Neural cell (in vitro differentiated cells): ENCODE measurements at regions not wholly inside any gene's neighbourhood (a gene's known extent, or its start where the extent isn't known, plus 50 kb on each side); places are given as distances from the start of the nearest gene placed in this dataset.

Source experiments
- H2AFZ ChIP-seq: fragments of 200-600, 300-800 bp; sonication (generic), shearing (Covaris generic); 2 replicates; pipeline ENCODE4 v1.6.0; 2014; ENCODE audit warnings: low read depth, mild to moderate bottlenecking, antibody characterized with exemption, low read length, moderate library complexity
- H3F3A ChIP-seq: fragments of 200-600 bp; shearing (Covaris generic); 2 replicates; pipeline ENCODE4 v1.6.1; 2016; ENCODE audit warnings: mild to moderate bottlenecking, moderate library complexity, mixed read lengths, antibody characterized with exemption, low read length; ENCODE audit not compliant: insufficient read depth, poor library complexity, severe bottlenecking
- H3K27ac ChIP-seq: fragments of 200-600, 300-800 bp; sonication (generic), shearing (Covaris generic); 2 replicates; pipeline ENCODE4 v1.5.1; 2014; ENCODE audit warnings: mild to moderate bottlenecking, low read length, moderate library complexity
- H3K27me3 ChIP-seq: fragments of 300-800, 200-600 bp; sonication (generic), shearing (Covaris generic); 2 replicates; pipeline ENCODE4 v1.6.0; 2014; ENCODE audit warnings: mild to moderate bottlenecking, low read depth, low read length, moderate library complexity; ENCODE audit not compliant: insufficient read depth
- H3K36me3 ChIP-seq: fragments of 300-800, 200-600 bp; sonication (generic), shearing (Covaris generic); 2 replicates; pipeline ENCODE4 v1.5.1; 2014; ENCODE audit warnings: mild to moderate bottlenecking, antibody characterized with exemption, low read length, moderate library complexity; ENCODE audit not compliant: insufficient read depth
- H3K4me2 ChIP-seq: fragments of 300-800, 200-600 bp; sonication (generic), shearing (Covaris generic); 2 replicates; pipeline ENCODE4 v1.6.0; 2014; ENCODE audit warnings: mild to moderate bottlenecking, low read length
- H3K4me3 ChIP-seq: fragments of 300-800, 200-600 bp; sonication (generic), shearing (Covaris generic); 2 replicates; pipeline ENCODE4 v1.5.1; 2014; ENCODE audit warnings: mild to moderate bottlenecking, low read length, moderate library complexity
- H3K79me2 ChIP-seq: fragments of 200-600 bp; shearing (Covaris generic); replicated peaks from 2 replicates; pipeline ENCODE4 v1.6.0; 2014; ENCODE audit warnings: mild to moderate bottlenecking, low read length, moderate library complexity; ENCODE audit not compliant: insufficient read depth
- H3K9ac ChIP-seq: fragments of 300-800, 200-600 bp; sonication (generic), shearing (Covaris generic); 2 replicates; pipeline ENCODE4 v1.6.1; 2016; ENCODE audit warnings: mild to moderate bottlenecking, low read length, mixed read lengths
- H3K9me2 ChIP-seq: fragments of 200-600 bp; shearing (Covaris generic); 2 replicates; pipeline ENCODE4 v1.6.1; 2016; ENCODE audit warnings: mild to moderate bottlenecking, low read length, mixed read lengths; ENCODE audit not compliant: insufficient read depth
- H3K9me3 ChIP-seq: fragments of 200-600, 300-800 bp; sonication (generic), shearing (Covaris generic); 2 replicates; pipeline ENCODE4 v1.6.1; 2016; ENCODE audit warnings: mild to moderate bottlenecking, mixed run types, low read length, moderate library complexity, mixed read lengths
- H4K20me1 ChIP-seq: fragments of 200-600 bp; shearing (Covaris generic); 2 replicates; pipeline ENCODE4 v1.6.1; 2016; ENCODE audit warnings: mild to moderate bottlenecking, mixed run types; ENCODE audit not compliant: insufficient read depth
- CTCF ChIP-seq: fragments of 450-650 bp; IDR thresholded peaks from 2 replicates; pipeline ENCODE4 v1.5.1; 2014; ENCODE audit warnings: antibody characterized with exemption, mild to moderate bottlenecking, moderate library complexity; ENCODE audit not compliant: poor library complexity, severe bottlenecking
- EP300 ChIP-seq: fragments of 450-650 bp; conservative IDR thresholded peaks from 2 replicates; pipeline ENCODE4 v1.6.1; 2014; ENCODE audit warnings: antibody characterized with exemption, mild to moderate bottlenecking, moderate library complexity; ENCODE audit not compliant: poor library complexity, severe bottlenecking
- EZH2 ChIP-seq: fragments of 200-600, 300-800 bp; shearing (Covaris generic), sonication (generic); IDR thresholded peaks from 2 replicates; pipeline ENCODE4 v1.6.1; 2014; ENCODE audit warnings: antibody characterized with exemption, low read length, borderline replicate concordance, mild to moderate bottlenecking; ENCODE audit not compliant: insufficient read depth, poor library complexity, severe bottlenecking
- MXI1 ChIP-seq: fragments of 450-650 bp; conservative IDR thresholded peaks from 2 replicates; pipeline ENCODE4 v1.6.1; 2014; ENCODE audit warnings: antibody characterized with exemption, mild to moderate bottlenecking; ENCODE audit not compliant: poor library complexity, severe bottlenecking
- POLR2AphosphoS5 ChIP-seq: IDR thresholded peaks from 2 replicates; pipeline ENCODE4 v1.6.1; 2012
- RAD21 ChIP-seq: fragments of 450-650 bp; conservative IDR thresholded peaks from 2 replicates; pipeline ENCODE4 v1.6.1; 2014; ENCODE audit warnings: antibody characterized with exemption, mild to moderate bottlenecking, moderate library complexity
- REST ChIP-seq: IDR thresholded peaks from 2 replicates; pipeline ENCODE4 v1.6.1; 2012; ENCODE audit warnings: borderline replicate concordance
- SMC3 ChIP-seq: fragments of 450-650 bp; conservative IDR thresholded peaks from 2 replicates; pipeline ENCODE4 v1.6.1; 2014; ENCODE audit warnings: antibody characterized with exemption, mild to moderate bottlenecking, moderate library complexity; ENCODE audit not compliant: poor library complexity
- TAF1 ChIP-seq: IDR thresholded peaks from 2 replicates; pipeline ENCODE4 v1.6.1; 2012; ENCODE audit warnings: low read depth

DNA sequence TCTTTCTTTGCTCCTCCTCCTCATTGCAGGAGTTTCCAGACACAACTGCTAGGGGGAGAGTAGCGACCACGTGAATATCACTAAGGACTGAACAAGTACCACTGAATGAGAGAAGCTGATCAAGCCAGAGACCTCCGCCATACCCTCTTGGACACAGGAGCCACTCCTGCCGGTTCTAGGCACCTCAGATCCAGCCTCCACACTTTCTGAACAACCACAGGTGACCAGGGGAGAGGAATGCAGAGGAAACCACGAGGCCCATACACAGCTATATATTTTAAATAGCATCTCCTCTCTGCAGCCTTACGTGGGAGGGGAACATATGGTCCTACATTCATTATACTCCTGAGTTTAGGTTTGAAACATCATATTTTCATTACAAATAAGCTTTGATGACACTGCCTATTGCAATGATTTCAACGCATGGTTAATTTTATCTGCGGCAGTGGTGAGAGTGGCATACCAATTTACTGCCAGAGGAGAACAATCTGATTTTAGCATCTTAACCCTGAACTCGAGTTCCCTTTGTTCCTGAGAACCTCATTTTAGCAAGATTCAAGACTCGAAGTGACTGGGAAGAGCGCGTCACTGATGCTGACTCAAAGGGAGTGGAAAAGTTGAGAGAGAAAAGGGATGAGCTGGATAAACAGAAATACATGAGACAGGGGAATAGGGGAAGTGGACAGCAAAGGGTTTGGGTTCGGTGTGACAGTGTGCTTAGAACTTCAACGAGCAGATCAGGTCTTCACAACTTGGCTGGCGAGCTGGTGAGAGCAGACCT, 231.7 kb upstream of the PPARGC1A start:
- Histone ChIP-seq H3K4me3 (no peak overlapping the region), H3K79me2 (no peaks in the 10 kb centered on the region), H3K9me2 (no peaks in the 10 kb centered on the region), H3K27ac (no peak overlapping the region), H4K20me1 (no peaks in the 10 kb centered on the region), H3K9me3 (no peaks in the 10 kb centered on the region), H3K4me2 (no peak overlapping the region), H3F3A (no peaks in the 10 kb centered on the region), H3K27me3 (no peaks in the 10 kb centered on the region), H2AFZ (no peak overlapping the region), H3K9ac (no peak overlapping the region), H3K36me3 (no peaks in the 10 kb centered on the region)
- no peak for TF ChIP-seq RAD21
- TF ChIP-seq POLR2AphosphoS5, result no peak
- no peak for TF ChIP-seq REST
- TF ChIP-seq EZH2, result no peak

DNA sequence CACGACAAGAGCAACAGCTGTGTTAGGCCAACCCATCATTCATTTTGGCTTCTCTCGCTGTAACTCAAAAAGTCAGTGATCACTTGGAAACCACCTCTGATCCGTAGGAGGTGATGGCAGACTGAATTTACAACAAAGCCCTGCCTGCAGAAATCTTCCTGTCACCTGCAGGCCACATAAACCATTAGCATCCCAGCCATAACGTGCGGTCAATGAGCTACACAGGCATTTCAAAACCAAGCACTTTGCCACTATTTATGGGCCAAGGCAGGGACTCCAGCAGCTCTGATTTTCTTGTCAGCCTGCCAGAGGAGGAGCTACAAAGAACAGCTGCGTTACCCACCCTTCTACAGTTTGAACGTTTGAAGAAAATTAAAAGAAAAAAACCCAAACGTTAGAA, 228.1 kb upstream of the PPARGC1A start:
- Histone ChIP-seq H3K9me2 (no peaks in the 10 kb centered on the region), H2AFZ (no peak overlapping the region)
- no peak for TF ChIP-seq SMC3
- TF ChIP-seq EP300, result no peak
- TF ChIP-seq EZH2, result no peak
- TF ChIP-seq CTCF, result no peak
- no peak for TF ChIP-seq TAF1
- TF ChIP-seq POLR2AphosphoS5, result no peak
- no peak for TF ChIP-seq MXI1
- no peak for TF ChIP-seq REST
- TF ChIP-seq RAD21, result no peak

More for the DNA sequence above, 228.1 kb upstream of the PPARGC1A start:
- no peak overlapping the region for H3K4me3 ChIP-seq
- no peaks in the 10 kb centered on the region for H3K27me3 ChIP-seq
- H4K20me1 ChIP-seq, result no peaks in the 10 kb centered on the region
- no peak overlapping the region for H3K27ac ChIP-seq
- no peaks in the 10 kb centered on the region for H3F3A ChIP-seq
- no peak overlapping the region for H3K4me2 ChIP-seq
- no peak overlapping the region for H3K9ac ChIP-seq
- H3K36me3 ChIP-seq, result no peaks in the 10 kb centered on the region
- H3K9me3 ChIP-seq, result no peaks in the 10 kb centered on the region
- H3K79me2 ChIP-seq, result no peaks in the 10 kb centered on the region
